ENCODE measurements at regions not wholly inside any gene's neighbourhood (a gene's known extent, or its start where the extent isn't known, plus 50 kb on each side); places are given as distances from the start of the nearest gene placed in this dataset.

DNA sequence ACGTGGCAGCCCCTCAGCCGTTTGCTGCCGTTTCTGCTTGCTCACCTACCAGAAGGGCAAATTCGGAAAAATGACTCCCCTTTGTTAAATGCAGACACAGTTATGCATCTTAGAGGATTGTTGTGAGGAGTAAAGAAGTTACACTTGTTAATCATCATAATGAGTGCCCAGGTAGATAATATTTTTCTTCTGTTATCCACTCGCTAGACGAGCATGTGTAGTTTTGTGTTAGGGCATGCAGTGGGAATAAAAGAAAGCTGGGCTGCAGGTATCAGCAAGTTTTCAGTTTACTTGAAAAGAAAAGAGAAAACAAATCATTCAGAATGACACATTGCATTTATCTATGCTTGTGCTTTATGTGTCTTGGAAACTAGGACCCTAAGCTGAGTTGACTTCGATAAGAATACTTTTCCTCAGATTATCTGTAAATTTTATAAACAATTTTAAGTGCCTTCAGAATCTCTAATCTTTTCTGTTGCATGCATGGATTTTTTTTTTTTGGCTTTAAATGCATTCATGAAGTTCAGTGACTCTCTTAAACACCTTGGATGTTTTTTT, 365.3 kb downstream of the QKI start:
- Histone ChIP-seq H3K9ac (ENCODE audit: low read length) (no peak overlapping the region), H3K4me2 (ENCODE audit: low read length) (no peak overlapping the region), H3K27me3 (ENCODE audit: insufficient read depth, low read depth, low read length) (no peaks in the 10 kb centered on the region), H3K9me3 (ENCODE audit: low read length) (no peaks in the 10 kb centered on the region), H3F3A (ENCODE audit: insufficient read depth, low read length, poor library complexity, severe bottlenecking) (no peaks in the 10 kb centered on the region), H3K9me2 (ENCODE audit: insufficient read depth, low read length) (no peaks in the 10 kb centered on the region), H3K4me3 (ENCODE audit: low read length) (no peak overlapping the region), H2AFZ (ENCODE audit: low read depth, low read length) (no peak overlapping the region), H3K36me3 (ENCODE audit: insufficient read depth, low read length) (no peaks in the 10 kb centered on the region), H3K27ac (ENCODE audit: low read length) (no peak overlapping the region), H3K79me2 (replicated peaks; ENCODE audit: insufficient read depth, low read length) (no peaks in the 10 kb centered on the region), H4K20me1 (ENCODE audit: insufficient read depth) (no peaks in the 10 kb centered on the region)
- TF ChIP-seq, protein P1, sequence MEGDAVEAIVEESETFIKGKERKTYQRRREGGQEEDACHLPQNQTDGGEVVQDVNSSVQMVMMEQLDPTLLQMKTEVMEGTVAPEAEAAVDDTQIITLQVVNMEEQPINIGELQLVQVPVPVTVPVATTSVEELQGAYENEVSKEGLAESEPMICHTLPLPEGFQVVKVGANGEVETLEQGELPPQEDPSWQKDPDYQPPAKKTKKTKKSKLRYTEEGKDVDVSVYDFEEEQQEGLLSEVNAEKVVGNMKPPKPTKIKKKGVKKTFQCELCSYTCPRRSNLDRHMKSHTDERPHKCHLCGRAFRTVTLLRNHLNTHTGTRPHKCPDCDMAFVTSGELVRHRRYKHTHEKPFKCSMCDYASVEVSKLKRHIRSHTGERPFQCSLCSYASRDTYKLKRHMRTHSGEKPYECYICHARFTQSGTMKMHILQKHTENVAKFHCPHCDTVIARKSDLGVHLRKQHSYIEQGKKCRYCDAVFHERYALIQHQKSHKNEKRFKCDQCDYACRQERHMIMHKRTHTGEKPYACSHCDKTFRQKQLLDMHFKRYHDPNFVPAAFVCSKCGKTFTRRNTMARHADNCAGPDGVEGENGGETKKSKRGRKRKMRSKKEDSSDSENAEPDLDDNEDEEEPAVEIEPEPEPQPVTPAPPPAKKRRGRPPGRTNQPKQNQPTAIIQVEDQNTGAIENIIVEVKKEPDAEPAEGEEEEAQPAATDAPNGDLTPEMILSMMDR (IDR thresholded peaks at IDR 0.05; ENCODE audit: poor library complexity, severe bottlenecking): no peak
- TF ChIP-seq POLR2AphosphoS5 (IDR thresholded peaks at IDR 0.05) (no peak), EZH2 (IDR thresholded peaks at IDR 0.05; ENCODE audit: borderline replicate concordance, insufficient read depth, low read length, poor library complexity, severe bottlenecking) (no peak), SMC3 (conservative IDR thresholded peaks at IDR 0.05; ENCODE audit: poor library complexity) (no peak), TAF1 (IDR thresholded peaks at IDR 0.05; ENCODE audit: low read depth) (no peak), MXI1 (conservative IDR thresholded peaks at IDR 0.05; ENCODE audit: poor library complexity, severe bottlenecking) (no peak), RAD21 (conservative IDR thresholded peaks at IDR 0.05) (no peak), EP300 (conservative IDR thresholded peaks at IDR 0.05; ENCODE audit: poor library complexity, severe bottlenecking) (no peak)
- TF ChIP-seq, protein P2, sequence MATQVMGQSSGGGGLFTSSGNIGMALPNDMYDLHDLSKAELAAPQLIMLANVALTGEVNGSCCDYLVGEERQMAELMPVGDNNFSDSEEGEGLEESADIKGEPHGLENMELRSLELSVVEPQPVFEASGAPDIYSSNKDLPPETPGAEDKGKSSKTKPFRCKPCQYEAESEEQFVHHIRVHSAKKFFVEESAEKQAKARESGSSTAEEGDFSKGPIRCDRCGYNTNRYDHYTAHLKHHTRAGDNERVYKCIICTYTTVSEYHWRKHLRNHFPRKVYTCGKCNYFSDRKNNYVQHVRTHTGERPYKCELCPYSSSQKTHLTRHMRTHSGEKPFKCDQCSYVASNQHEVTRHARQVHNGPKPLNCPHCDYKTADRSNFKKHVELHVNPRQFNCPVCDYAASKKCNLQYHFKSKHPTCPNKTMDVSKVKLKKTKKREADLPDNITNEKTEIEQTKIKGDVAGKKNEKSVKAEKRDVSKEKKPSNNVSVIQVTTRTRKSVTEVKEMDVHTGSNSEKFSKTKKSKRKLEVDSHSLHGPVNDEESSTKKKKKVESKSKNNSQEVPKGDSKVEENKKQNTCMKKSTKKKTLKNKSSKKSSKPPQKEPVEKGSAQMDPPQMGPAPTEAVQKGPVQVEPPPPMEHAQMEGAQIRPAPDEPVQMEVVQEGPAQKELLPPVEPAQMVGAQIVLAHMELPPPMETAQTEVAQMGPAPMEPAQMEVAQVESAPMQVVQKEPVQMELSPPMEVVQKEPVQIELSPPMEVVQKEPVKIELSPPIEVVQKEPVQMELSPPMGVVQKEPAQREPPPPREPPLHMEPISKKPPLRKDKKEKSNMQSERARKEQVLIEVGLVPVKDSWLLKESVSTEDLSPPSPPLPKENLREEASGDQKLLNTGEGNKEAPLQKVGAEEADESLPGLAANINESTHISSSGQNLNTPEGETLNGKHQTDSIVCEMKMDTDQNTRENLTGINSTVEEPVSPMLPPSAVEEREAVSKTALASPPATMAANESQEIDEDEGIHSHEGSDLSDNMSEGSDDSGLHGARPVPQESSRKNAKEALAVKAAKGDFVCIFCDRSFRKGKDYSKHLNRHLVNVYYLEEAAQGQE (IDR thresholded peaks at IDR 0.05; ENCODE audit: borderline replicate concordance): no peak

DNA sequence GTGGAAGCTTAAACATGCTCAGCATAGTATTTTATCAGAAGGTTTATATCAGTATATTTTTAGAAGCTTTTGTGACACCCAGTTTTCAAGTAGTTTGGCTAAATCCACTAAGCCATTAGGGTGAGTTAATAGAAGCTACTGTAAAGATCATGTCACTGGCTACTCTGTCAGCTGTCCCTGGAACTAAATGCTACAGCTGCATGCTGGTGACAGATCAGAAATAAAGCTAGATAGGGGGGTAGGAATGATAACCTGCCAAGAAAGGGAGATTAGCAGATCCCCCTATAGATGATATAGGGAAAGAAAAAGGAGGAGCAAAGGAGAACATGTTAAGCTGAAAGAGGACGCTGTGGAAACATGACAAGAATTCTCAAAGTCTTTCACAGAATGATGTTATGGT, 363.2 kb downstream of the QKI start:
- H3K9me2 ChIP-seq (ENCODE audit: insufficient read depth, low read length): no peaks in the 10 kb centered on the region
- no peak for TF ChIP-seq MXI1 (conservative IDR thresholded peaks at IDR 0.05; ENCODE audit: poor library complexity, severe bottlenecking)
- no peak for TF ChIP-seq EP300 (conservative IDR thresholded peaks at IDR 0.05; ENCODE audit: poor library complexity, severe bottlenecking)
- no peak for TF ChIP-seq POLR2AphosphoS5 (IDR thresholded peaks at IDR 0.05)
- no peak for TF ChIP-seq EZH2 (IDR thresholded peaks at IDR 0.05; ENCODE audit: borderline replicate concordance, insufficient read depth, low read length, poor library complexity, severe bottlenecking)
- TF ChIP-seq SMC3 (conservative IDR thresholded peaks at IDR 0.05; ENCODE audit: poor library complexity): no peak
- TF ChIP-seq, protein P2 (IDR thresholded peaks at IDR 0.05; ENCODE audit: borderline replicate concordance): no peak
- TF ChIP-seq, protein P1 (IDR thresholded peaks at IDR 0.05; ENCODE audit: poor library complexity, severe bottlenecking): no peak
- TF ChIP-seq TAF1 (IDR thresholded peaks at IDR 0.05; ENCODE audit: low read depth): no peak
- no peak for TF ChIP-seq RAD21 (conservative IDR thresholded peaks at IDR 0.05)
- no peaks in the 10 kb centered on the region for H3K79me2 ChIP-seq (replicated peaks; ENCODE audit: insufficient read depth, low read length)
- no peaks in the 10 kb centered on the region for H3F3A ChIP-seq (ENCODE audit: insufficient read depth, low read length, poor library complexity, severe bottlenecking)
- H3K27me3 ChIP-seq (ENCODE audit: insufficient read depth, low read depth, low read length): no peaks in the 10 kb centered on the region
- no peak overlapping the region for H2AFZ ChIP-seq (ENCODE audit: low read depth, low read length)
- H3K9me3 ChIP-seq (ENCODE audit: low read length): no peaks in the 10 kb centered on the region
- H3K4me2 ChIP-seq (ENCODE audit: low read length): no peak overlapping the region
- no peaks in the 10 kb centered on the region for H4K20me1 ChIP-seq (ENCODE audit: insufficient read depth)
- no peaks in the 10 kb centered on the region for H3K36me3 ChIP-seq (ENCODE audit: insufficient read depth, low read length)
- no peak overlapping the region for H3K4me3 ChIP-seq (ENCODE audit: low read length)
- no peak overlapping the region for H3K9ac ChIP-seq (ENCODE audit: low read length)
- H3K27ac ChIP-seq (ENCODE audit: low read length): no peak overlapping the region

Data from neural cell (in vitro differentiated cells).